HepG2 (cell line): ENCODE measurements at regions not wholly inside any gene's neighbourhood (a gene's known extent, or its start where the extent isn't known, plus 50 kb on each side); places are given as distances from the start of the nearest gene placed in this dataset.

Source experiments
- ATAC-seq: fragments of 200-7000 bp; cut with Tn5 transposase; 3 replicates; pipeline ENCODE4 v1.9.1; 2020; ENCODE audit warnings: mild to moderate bottlenecking, moderate library complexity
- BruUV-seq: library from RNA; stranded (reverse); fragments of 400-500 nt; replicated peaks from 2 replicates; lab custom pipeline; 2021; lab: Mats Ljungman, UMichigan
- CTCF ChIA-PET: fragments of 300-600 bp; formaldehyde crosslinking; extraction: SDS; loops from one replicate; lab custom pipeline; 2021; ENCODE audit warnings: low total read pairs, inconsistent platforms, low intra/inter-chr PET ratio; lab: Yijun Ruan, JAX
- POLR2A ChIA-PET: fragments of 350-600 bp; sonication (Branson Sonifier 250); formaldehyde crosslinking; loops from one replicate; lab custom pipeline; 2020; ENCODE audit warnings: antibody characterized with exemption, inconsistent platforms; lab: Yijun Ruan, JAX
- DNase-seq: peaks from one replicate; pipeline ENCODE4 v3.0.0-alpha.2; 2015; ENCODE audit warnings: low spot score
- FAIRE-seq: peaks from 3 replicates; lab custom pipeline; 2011; peaks lifted over from hg19 to GRCh38; lab: Jason Lieb, UNC
- H2AFZ ChIP-seq: one replicate; pipeline ENCODE4 v1.6.1; 2011; ENCODE audit warnings: low read length, inconsistent platforms
- H3K27ac ChIP-seq: fragments of 300-600 bp; 3 replicates; pipeline ENCODE4 v1.8.0; 2011; ENCODE audit warnings: mixed run types, mild to moderate bottlenecking, mixed read lengths, low read length, inconsistent platforms; ENCODE audit not compliant: insufficient read depth; ENCODE audit errors: extremely low read length
- H3K27me3 ChIP-seq, 2 experiments: fragments of 200-600 bp in 1 of 2; 2 replicates in 1 of 2; 3 replicates in 1 of 2; pipeline versions ENCODE4 v1.6.0 to v1.8.0; 2011; ENCODE audit warnings: low read length in 2 of 2, mild to moderate bottlenecking in 2 of 2, moderate library complexity in 2 of 2, inconsistent platforms in 1 of 2; ENCODE audit not compliant: insufficient read depth in 2 of 2, control insufficient read depth in 1 of 2
- H3K36me3 ChIP-seq, 2 experiments: fragments of 200-600 bp in 1 of 2; replicated peaks in 1 of 2; 2 replicates in 1 of 2; 3 replicates in 1 of 2; pipeline versions ENCODE4 v1.5.1 to v1.8.0; 2011; ENCODE audit warnings: low read length in 2 of 2, inconsistent platforms in 1 of 2; ENCODE audit not compliant: insufficient read depth in 2 of 2, control insufficient read depth in 1 of 2
- H3K4me1 ChIP-seq: 2 replicates; pipeline ENCODE4 v1.5.1; 2012; ENCODE audit warnings: low read length, inconsistent platforms; ENCODE audit not compliant: insufficient read depth
- H3K4me2 ChIP-seq: 2 replicates; pipeline ENCODE4 v1.6.0; 2011; ENCODE audit warnings: low read depth, low read length, inconsistent platforms
- H3K4me3 ChIP-seq, 3 experiments: fragments of 200-600 bp in 1 of 3; sonication (generic), shearing (Covaris generic) in 1 of 3; replicated peaks in 1 of 3; 2 replicates each; pipeline ENCODE4 v1.5.1; 2011 to 2016; ENCODE audit warnings: low read length in 3 of 3, inconsistent platforms in 2 of 3, low read depth in 2 of 3, mild to moderate bottlenecking in 2 of 3, control low read depth in 1 of 3, mixed read lengths in 1 of 3; ENCODE audit not compliant: insufficient read depth in 1 of 3
- H3K79me2 ChIP-seq: one replicate; pipeline ENCODE4 v1.6.1; 2011; ENCODE audit warnings: low read length, inconsistent platforms; ENCODE audit not compliant: insufficient read depth
- H3K9ac ChIP-seq: 2 replicates; pipeline ENCODE4 v1.6.0; 2011; ENCODE audit warnings: mild to moderate bottlenecking, low read depth, low read length, inconsistent platforms; ENCODE audit not compliant: insufficient read depth
- H3K9me3 ChIP-seq: 2 replicates; pipeline ENCODE4 v1.5.1; 2012; ENCODE audit warnings: mild to moderate bottlenecking, low read length
- H4K20me1 ChIP-seq: 2 replicates; pipeline ENCODE4 v1.6.0; 2011; ENCODE audit warnings: inconsistent platforms, mild to moderate bottlenecking, low read length, moderate library complexity; ENCODE audit not compliant: insufficient read depth
- ATRX ChIP-seq: sonication (generic); formaldehyde crosslinking; IDR thresholded peaks from 2 replicates; pipeline ENCODE4 v1.4.0; 2020; ENCODE audit warnings: missing genetic modification reagents, borderline replicate concordance
- MAFK ChIP-seq, 2 experiments: IDR thresholded peaks in 1 of 2; conservative IDR thresholded peaks in 1 of 2; 2 replicates each; pipeline ENCODE4 v1.6.1; 2011; ENCODE audit warnings: improper control_type of control experiment in 2 of 2, low read length in 2 of 2
- MLLT10 ChIP-seq: sonication (generic); formaldehyde crosslinking; IDR thresholded peaks from 2 replicates; pipeline ENCODE4 v1.4.0; 2020; ENCODE audit warnings: missing genetic modification reagents
- ZNF282 ChIP-seq: fragments of 450-650 bp; IDR thresholded peaks from 2 replicates; pipeline ENCODE4 v1.6.1; 2018; ENCODE audit not compliant: partially characterized antibody
- WGBS: methylation state at CpG from one replicate; pipeline ENCODE4 v1.1.6; 2017; ENCODE audit warnings: low lambda C conversion rate; 5-methylcytosine and 5-hydroxymethylcytosine counted together
- in situ Hi-C: cut with HindIII; loops from 2 replicates; pipeline ENCODE4 v1.10.0; 2017; ENCODE audit warnings: low pct_unique_long_range_greater_than_20kb; ENCODE audit not compliant: extremely low pct_ligation_motif_present
- intact Hi-C: fragments of 100-400 bp; cut with micrococcal nuclease; formaldehyde crosslinking; loops from one replicate; pipeline ENCODE4 v1.10.0; 2022; ENCODE audit not compliant: unreplicated experiment

DNA sequence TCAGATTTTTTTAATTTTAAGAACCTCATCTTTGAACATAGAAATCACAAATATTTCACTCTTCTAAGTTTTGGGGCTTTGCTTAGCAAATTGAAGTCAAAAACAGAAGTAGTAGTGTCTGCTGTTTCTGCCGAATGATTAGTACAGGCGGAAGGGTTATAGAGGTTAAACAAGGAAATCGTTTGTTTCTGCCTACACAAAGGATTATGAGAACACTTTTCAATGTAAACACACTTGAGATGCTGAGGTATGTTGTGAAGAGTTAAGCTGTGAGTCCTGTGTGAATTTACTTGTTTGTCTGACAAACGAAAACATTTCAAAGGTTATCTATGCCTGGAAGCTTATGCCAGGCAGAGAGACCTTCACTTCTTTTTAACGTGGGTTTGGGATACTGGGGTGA, 224.8 kb downstream of the CETN3 start:
- H3K79me2 ChIP-seq: no peaks in the 10 kb centered on the region
- ATAC-seq (no peak), DNase-seq (no peak), FAIRE-seq (no peak)
- 3% methylated on average over 5 of the region's 5 CpGs for WGBS
- no peaks in the 10 kb centered on the region for H4K20me1 ChIP-seq
- intact Hi-C loops (no loop called here), in situ Hi-C loops (loop anchor here (10.0 kb wide), 1 partner anchor 1460 kb away; no protein-coding TSS in a partner anchor)
- H3K4me3 ChIP-seq: no peak overlapping the region
- no peak overlapping the region for H3K9ac ChIP-seq
- no peak overlapping the region for H3K27ac ChIP-seq
- no peak overlapping the region for H2AFZ ChIP-seq
- no TSS peak for BruUV-seq
- no peak overlapping the region for H3K4me2 ChIP-seq
- H3K9me3 ChIP-seq: no peaks in the 10 kb centered on the region
- no peak for TF ChIP-seq ATRX (CRISPR knock-in tag)
- TF ChIP-seq MLLT10 (CRISPR knock-in tag): no peak
- H3K36me3 ChIP-seq: no peaks in the 10 kb centered on the region
- ChIA-PET POLR2A (no interaction called here), CTCF (no interaction called here)
- no peaks in the 10 kb centered on the region for H3K4me1 ChIP-seq
- H3K27me3 ChIP-seq: no peaks in the 10 kb centered on the region

DNA sequence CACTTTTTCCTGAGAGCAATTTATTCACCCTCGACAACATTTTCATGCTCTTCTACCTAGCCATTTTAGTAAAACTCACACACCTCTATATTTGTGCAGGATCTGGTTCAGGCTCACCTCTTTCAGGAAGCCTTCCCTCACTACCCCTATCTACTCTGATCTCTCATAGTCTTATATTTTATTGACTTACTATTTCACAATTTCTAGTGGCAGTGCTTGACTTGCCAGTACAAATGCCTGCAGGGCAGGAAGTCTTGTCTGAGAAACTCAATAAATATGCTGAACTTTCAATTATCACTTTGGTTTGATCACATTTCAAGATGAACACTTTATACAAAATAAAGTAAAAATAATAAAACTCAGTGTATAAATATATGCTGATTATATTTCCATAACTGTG, 226.8 kb downstream of the CETN3 start:
- Histone ChIP-seq H3K4me3 (no peak overlapping the region), H3K36me3 (no peaks in the 10 kb centered on the region), H2AFZ (no peak overlapping the region), H3K79me2 (no peaks in the 10 kb centered on the region), H3K27ac (no peak overlapping the region), H4K20me1 (no peaks in the 10 kb centered on the region), H3K9me3 (no peaks in the 10 kb centered on the region), H3K9ac (no peak overlapping the region), H3K4me1 (no peaks in the 10 kb centered on the region), H3K4me2 (no peak overlapping the region), H3K27me3 (no peaks in the 10 kb centered on the region)
- no TSS peak for BruUV-seq
- intact Hi-C loops: no loop called here
- ChIA-PET CTCF (no interaction called here), POLR2A (no interaction called here)
- no peak for DNase-seq
- ATAC-seq: no peak
- TF ChIP-seq ZNF282 (no peak), MAFK (conservative IDR thresholded peaks at IDR 0.05 in 1 of 2, IDR thresholded peaks at IDR 0.05 in 1 of 2; ENCODE audit: low read length in 2 of 2) (0 out of 4 replicates have a peak, but pooled peaks of 1 of the 2 experiments have one; percentile 15)
- 0% methylated on average over 1 of the region's 1 CpG for WGBS
- FAIRE-seq: no peak
- in situ Hi-C loops: loop anchor here (10.0 kb wide), 1 partner anchor 1458 kb away; no protein-coding TSS in a partner anchor
